ENCODE measurements at regions not wholly inside any gene's neighbourhood (a gene's known extent, or its start where the extent isn't known, plus 50 kb on each side); places are given as distances from the start of the nearest gene placed in this dataset.

- Histone ChIP-seq H3K4me3 (ENCODE audit: low read depth, low read length) (no peak overlapping the region), H3K4me1 (ENCODE audit: control insufficient read depth, insufficient read depth, low read length) (no peaks in the 10 kb centered on the region), H3K27ac (ENCODE audit: extremely low read depth, low read depth, low read length) (no peak overlapping the region), H3K36me3 (ENCODE audit: control insufficient read depth in 2 of 2, insufficient read depth in 1 of 2, low read length in 2 of 2) (no peaks in the 10 kb centered on the region), H3K9me3 (ENCODE audit: control insufficient read depth, insufficient read depth, low read depth, low read length) (no peaks in the 10 kb centered on the region; the same call in 1 of the 2 replicates)
- ChIA-PET POLR2A (no interaction called here), CTCF (no interaction called here)
- no peak for TF ChIP-seq ATF2 (tag by site-specific recombination; IDR thresholded peaks at IDR 0.05; ENCODE audit: low read depth)
- TF ChIP-seq ZNF280C (tag by site-specific recombination; IDR thresholded peaks at IDR 0.05) = no peak
- TF ChIP-seq ZNF23 (tag by site-specific recombination; IDR thresholded peaks at IDR 0.05; ENCODE audit: borderline replicate concordance) = no peak
- TF ChIP-seq HOXA7 (CRISPR knock-in tag; IDR thresholded peaks at IDR 0.05; ENCODE audit: borderline replicate concordance) = no peak
- no peak for TF ChIP-seq ZNF223 (tag by site-specific recombination; IDR thresholded peaks at IDR 0.05)
- TF ChIP-seq ZNF514 (tag by site-specific recombination; IDR thresholded peaks at IDR 0.05) = no peak
- TF ChIP-seq ZNF311 (tag by site-specific recombination; IDR thresholded peaks at IDR 0.05; ENCODE audit: borderline replicate concordance) = no peak
- no peak for TF ChIP-seq ZNF239 (tag by site-specific recombination; IDR thresholded peaks at IDR 0.05)
Measured at GRCh38 chr18:10217211-10217610, 237.2 kb upstream of the APCDD1 start.

GRCh38 chr18:10225300-10225699 lies 229.1 kb upstream of the APCDD1 start:
- Histone ChIP-seq H3K27ac (ENCODE audit: extremely low read depth, low read depth, low read length) (no peak overlapping the region), H3K4me3 (ENCODE audit: low read depth, low read length) (no peak overlapping the region), H3K36me3 (ENCODE audit: control insufficient read depth in 2 of 2, insufficient read depth in 1 of 2, low read length in 2 of 2) (no peaks in the 10 kb centered on the region), H3K9me3 (ENCODE audit: control insufficient read depth, insufficient read depth, low read depth, low read length) (no peaks in the 10 kb centered on the region; the same call in 1 of the 2 replicates), H3K4me1 (ENCODE audit: control insufficient read depth, insufficient read depth, low read length) (no peaks in the 10 kb centered on the region)
- POLR2A ChIA-PET = no interaction called here
- CTCF ChIA-PET = no interaction called here
- TF ChIP-seq KLF1 (tag by site-specific recombination; IDR thresholded peaks at IDR 0.05) (no peak), KLF9 (tag by site-specific recombination; IDR thresholded peaks at IDR 0.05; ENCODE audit: low read depth) (no peak), PRDM10 (tag by site-specific recombination; IDR thresholded peaks at IDR 0.05) (no peak), SCRT1 (tag by site-specific recombination; IDR thresholded peaks at IDR 0.05; ENCODE audit: borderline replicate concordance) (no peak), ZFP3 (tag by site-specific recombination; IDR thresholded peaks at IDR 0.05; ENCODE audit: low read depth) (no peak), ATF2 (tag by site-specific recombination; IDR thresholded peaks at IDR 0.05; ENCODE audit: low read depth) (no peak), ZBTB44 (tag by site-specific recombination; IDR thresholded peaks at IDR 0.05) (no peak), KLF7 (tag by site-specific recombination; IDR thresholded peaks at IDR 0.05; ENCODE audit: borderline replicate concordance) (no peak), GLIS1 (tag by site-specific recombination; IDR thresholded peaks at IDR 0.05) (no peak), REST (tag by site-specific recombination; IDR thresholded peaks at IDR 0.05) (no peak), ZNF596 (tag by site-specific recombination; IDR thresholded peaks at IDR 0.05) (no peak), ZNF239 (tag by site-specific recombination; IDR thresholded peaks at IDR 0.05) (no peak), ZNF221 (tag by site-specific recombination; IDR thresholded peaks at IDR 0.05; ENCODE audit: borderline replicate concordance) (no peak)
